EL (cell line): ENCODE measurements at regions not wholly inside any gene's neighbourhood (a gene's known extent, or its start where the extent isn't known, plus 50 kb on each side); places are given as distances from the start of the nearest gene placed in this dataset.

Experiments used
- DNase-seq: peaks from one replicate; pipeline ENCODE4 v3.0.0-alpha.2; 2016

- no peak for DNase-seq
These were observed 269.4 kb upstream of the TANK start for GRCh38 chr2:160890667-160891352.

GRCh38 chr2:160891353-160891740, 268.9 kb upstream of the TANK start:
- no peak for DNase-seq

GRCh38 chr2:160892204-160892603, 268.0 kb upstream of the TANK start:
- DNase-seq, result no peak

GRCh38 chr2:160893581-160893980, 266.6 kb upstream of the TANK start:
- no peak for DNase-seq

- no peak for DNase-seq
These were observed 261.5 kb upstream of the TANK start for GRCh38 chr2:160898581-160899307.

GRCh38 chr2:160901613-160902012, 258.6 kb upstream of the TANK start:
- no peak for DNase-seq

- DNase-seq, result no peak
These were observed 254.4 kb upstream of the TANK start for GRCh38 chr2:160905862-160906261.

GRCh38 chr2:160906878-160907277, 253.3 kb upstream of the TANK start:
- no peak for DNase-seq

GRCh38 chr2:160907738-160908137, 252.5 kb upstream of the TANK start:
- DNase-seq, result no peak

GRCh38 chr2:160908157-160908556, 252.1 kb upstream of the TANK start:
- DNase-seq, result no peak

- DNase-seq, result no peak
These were observed 250.4 kb upstream of the TANK start for GRCh38 chr2:160909781-160910242.

- DNase-seq, result peak; percentile 51
These were observed 249.5 kb upstream of the TANK start for GRCh38 chr2:160910681-160911080.

GRCh38 chr2:160911258-160911657, 249.0 kb upstream of the TANK start:
- peak; percentile 33 for DNase-seq

GRCh38 chr2:160912276-160912675, 248.0 kb upstream of the TANK start:
- DNase-seq, result no peak

GRCh38 chr2:160913323-160913722, 246.9 kb upstream of the TANK start:
- DNase-seq, result no peak

GRCh38 chr2:160914217-160914616, 246.0 kb upstream of the TANK start:
- no peak for DNase-seq

- DNase-seq, result peak; percentile 59
These were observed 243.9 kb upstream of the TANK start for GRCh38 chr2:160916300-160916699.

GRCh38 chr2:160917850-160918249, 242.4 kb upstream of the TANK start:
- no peak for DNase-seq

GRCh38 chr2:160918258-160918657, 242.0 kb upstream of the TANK start:
- DNase-seq, result no peak

- DNase-seq, result peak; percentile 50
These were observed 241.2 kb upstream of the TANK start for GRCh38 chr2:160918906-160919503.

GRCh38 chr2:160920061-160920460, 240.2 kb upstream of the TANK start:
- DNase-seq, result no peak

GRCh38 chr2:160920791-160921303, 239.4 kb upstream of the TANK start:
- DNase-seq, result peak; percentile 86

GRCh38 chr2:160921386-160921964, 238.8 kb upstream of the TANK start:
- no peak for DNase-seq
